ENCODE measurements at regions not wholly inside any gene's neighbourhood (a gene's known extent, or its start where the extent isn't known, plus 50 kb on each side); places are given as distances from the start of the nearest gene placed in this dataset.
"Not testable (repeated sequence)": the region's sequence is repeated elsewhere in the genome, so short reads cannot be mapped to it uniquely, and the experiment has no call there.

GRCh38 chr6:154598399-154598798, 87.9 kb upstream of the CNKSR3 start:
- DNase-seq (ENCODE audit: low spot score) = no peak

DNA sequence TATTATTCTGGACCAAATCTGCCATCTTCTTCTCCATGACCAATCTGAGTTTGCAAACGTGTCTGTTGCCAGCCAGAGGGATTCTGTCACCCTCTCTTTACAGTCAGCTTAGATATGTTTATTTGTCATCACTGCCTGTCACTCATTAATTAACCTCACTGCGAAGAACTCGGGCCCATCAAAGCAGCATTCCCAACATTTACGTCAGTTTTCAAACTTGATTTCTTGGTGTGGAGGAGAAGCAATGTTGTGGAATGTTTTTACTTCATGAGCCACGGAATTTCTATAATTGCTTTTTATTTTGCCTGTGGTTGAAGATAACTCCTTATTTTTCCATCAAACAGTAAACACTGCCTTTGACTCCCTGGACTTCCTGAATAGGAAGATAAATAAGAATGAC, 91.8 kb upstream of the CNKSR3 start:
- no peak for DNase-seq (ENCODE audit: low spot score)

- DNase-seq (ENCODE audit: low spot score) = no peak
These were observed 92.2 kb upstream of the CNKSR3 start for GRCh38 chr6:154602708-154603107.

DNA sequence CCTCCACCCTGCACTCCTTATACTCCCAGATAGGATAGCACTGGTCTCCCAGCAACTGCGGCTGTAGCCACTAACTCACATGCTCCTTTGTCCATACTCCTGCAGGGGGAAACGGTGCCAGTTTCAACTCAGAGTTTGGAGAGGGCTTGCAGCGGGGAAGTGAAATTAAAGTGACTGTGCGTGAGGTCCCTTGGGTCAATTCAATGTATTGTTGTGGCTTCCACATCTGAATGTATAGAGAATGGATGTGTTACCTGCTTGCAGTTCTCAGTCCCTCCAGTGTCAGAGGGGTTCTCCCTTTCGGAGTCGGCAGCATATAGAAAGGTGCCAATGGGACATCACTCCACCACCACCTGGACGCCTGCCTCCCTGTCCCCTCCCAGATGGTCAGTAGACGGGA, 93.6 kb upstream of the CNKSR3 start:
- no peak for DNase-seq (ENCODE audit: low spot score)

GRCh38 chr6:154605178-154605881, 94.8 kb upstream of the CNKSR3 start:
- DNase-seq (ENCODE audit: low spot score) = no peak

DNA sequence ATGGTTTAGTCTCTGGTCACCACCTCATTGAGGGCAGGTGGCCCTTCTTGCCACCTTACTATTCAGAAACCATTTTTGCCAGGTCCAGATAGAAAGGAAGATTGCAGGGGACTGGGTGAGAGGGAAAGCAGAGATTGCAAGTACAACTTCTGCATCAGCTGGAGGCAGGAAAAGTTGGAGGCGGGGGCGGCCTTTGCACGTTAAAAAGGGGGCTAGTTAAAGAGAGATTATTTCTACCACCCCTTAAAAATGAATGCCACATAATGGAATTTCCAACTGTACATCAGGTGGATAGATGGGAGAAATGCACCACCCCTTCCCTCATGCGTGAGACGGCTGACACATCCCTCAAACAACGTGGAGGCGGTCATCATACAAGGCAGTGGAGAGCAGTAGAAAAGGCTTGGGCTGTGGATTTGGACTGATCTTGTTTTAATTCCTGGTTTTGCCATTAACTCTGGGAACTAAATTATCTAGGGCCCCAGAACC, 95.4 kb upstream of the CNKSR3 start:
- no peak for DNase-seq (ENCODE audit: low spot score)

DNA sequence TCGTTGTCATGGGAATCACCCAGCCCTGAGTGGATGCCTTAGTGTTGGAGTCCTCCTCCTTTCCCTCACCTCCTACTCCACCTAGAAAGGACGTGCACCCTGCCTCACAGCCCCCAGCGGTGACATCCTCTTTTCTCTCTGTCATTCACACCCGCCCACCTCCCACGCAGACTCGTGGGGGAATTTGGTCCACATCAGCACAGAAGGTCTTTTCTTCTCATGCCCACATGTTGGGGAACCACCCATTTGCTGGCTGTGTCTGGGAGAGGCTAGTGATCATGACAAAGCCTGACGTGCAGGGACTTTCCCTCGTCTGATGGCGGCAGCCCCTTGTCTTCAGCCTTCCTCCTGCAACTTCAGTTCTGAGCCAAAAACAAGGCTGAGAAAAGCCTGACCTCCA, 96.0 kb upstream of the CNKSR3 start:
- no peak for DNase-seq (ENCODE audit: low spot score)

GRCh38 chr6:154606860-154607259, 96.4 kb upstream of the CNKSR3 start:
- DNase-seq (ENCODE audit: low spot score) = no peak

GRCh38 chr6:154611241-154611640, 100.8 kb upstream of the CNKSR3 start:
- DNase-seq (ENCODE audit: low spot score) = no peak

GRCh38 chr6:154611847-154612246, 101.4 kb upstream of the CNKSR3 start:
- DNase-seq (ENCODE audit: low spot score) = no peak

DNA sequence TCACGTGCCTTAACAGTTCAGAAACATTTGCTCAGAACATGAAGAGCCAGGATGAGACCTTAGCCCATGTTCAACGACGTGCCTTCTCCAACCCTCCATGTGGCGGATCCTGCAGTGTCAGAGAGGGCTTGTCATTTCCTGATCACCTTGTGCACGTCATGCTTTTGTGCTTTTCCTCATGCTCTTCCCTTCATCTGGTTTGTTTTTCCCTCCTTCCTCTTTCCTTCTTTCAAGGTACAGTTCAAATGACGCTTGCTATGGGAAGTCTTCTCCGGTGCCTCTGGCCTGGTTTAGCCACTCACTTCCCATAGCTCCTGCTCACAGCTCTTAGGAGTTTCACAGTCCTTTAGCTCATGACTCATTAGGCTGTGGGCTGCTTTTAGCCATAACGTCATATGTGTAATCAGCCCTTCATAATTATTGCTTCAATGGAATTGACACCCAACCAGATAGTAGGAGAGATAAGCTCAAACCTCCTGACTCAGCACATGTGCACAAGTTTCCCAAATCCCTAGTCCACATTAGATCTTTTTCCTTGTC, 102.7 kb upstream of the CNKSR3 start:
- DNase-seq (ENCODE audit: low spot score) = no peak

DNA sequence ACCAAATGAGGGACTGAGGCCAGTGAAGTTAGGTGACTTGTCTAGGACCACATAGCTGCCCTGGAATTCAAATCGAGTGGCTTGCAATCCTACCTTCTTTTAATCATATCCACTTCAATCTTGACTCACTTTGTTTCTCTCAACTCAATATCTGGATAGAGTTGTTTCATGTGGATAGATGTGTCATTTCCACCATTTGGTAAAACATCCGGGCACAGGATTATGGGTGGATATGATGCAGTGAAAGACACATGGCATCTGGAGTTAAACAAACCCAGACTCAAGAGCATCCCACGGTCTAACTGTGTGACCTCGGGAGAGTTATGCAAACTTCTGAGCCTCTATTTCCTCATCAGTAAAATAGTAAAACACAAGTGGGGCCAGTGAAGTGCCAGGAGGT, 103.6 kb upstream of the CNKSR3 start:
- DNase-seq (ENCODE audit: low spot score) = no peak

- no peak for DNase-seq (ENCODE audit: low spot score)
These were observed 104.2 kb upstream of the CNKSR3 start for GRCh38 chr6:154614641-154615040.

DNA sequence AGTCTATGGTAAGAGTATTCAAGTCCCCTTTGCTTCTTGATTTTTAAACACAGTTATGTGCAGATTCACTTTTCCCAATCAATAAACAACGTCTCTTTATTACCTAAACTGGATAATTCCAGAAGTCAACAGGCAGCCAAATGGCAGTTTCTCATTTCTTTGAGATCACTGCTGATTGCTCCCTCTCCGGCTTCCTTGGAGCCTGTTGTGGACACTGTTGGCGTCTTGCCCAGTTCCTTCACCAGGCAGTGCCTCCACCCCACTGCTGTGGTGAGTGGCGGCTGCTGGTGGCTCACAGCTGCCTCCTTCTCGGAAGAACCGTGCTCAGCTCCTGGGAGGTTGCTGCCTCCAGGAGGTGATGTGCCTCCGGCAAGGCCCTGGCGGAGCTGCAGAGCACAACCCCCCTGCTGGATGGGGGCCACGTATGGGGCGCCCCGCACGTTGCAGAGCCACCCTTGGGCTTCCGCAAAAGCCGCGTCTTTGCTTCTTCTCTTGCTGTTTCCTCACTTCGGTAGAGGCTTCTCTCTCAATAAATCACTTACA, 105.1 kb upstream of the CNKSR3 start:
- peak; percentile 88 for DNase-seq (ENCODE audit: low spot score)

DNA sequence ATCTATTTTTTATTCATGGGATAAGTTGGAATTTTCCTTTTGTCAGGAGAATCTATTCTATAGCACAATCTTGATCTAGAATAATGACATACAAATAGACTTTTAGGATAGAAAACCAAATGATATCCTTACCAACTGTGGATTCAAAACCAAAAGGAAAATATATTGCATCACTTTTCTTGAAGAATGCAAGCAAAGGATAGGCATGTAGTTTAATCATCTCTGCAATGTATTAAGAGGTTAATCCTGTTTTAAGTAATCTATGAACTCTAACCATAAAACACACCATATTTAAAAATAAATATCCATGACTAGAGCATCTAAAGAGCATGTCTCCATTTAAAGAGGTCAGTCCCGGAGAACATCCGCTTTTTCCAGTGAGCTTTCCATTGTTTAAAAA, 106.7 kb upstream of the CNKSR3 start:
- no peak for DNase-seq (ENCODE audit: low spot score)

DNA sequence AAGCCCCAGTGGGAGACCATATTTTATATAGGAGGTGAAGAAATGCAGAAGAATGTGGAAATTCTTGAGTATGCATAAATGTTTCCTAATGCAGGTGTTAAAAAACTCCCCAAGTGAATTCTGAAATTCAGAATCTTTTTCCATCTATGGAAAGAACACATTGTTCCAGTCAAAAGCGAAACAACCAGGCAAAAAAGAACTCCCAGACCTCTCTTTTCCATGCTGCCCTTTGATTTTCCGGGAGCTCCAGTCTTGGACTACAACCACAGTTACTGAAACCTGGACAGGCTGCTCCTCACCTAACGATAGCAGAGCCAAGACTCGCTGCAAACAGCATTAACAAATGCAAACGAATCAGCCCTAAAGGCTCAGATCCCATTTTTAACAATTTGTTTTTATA, 108.7 kb upstream of the CNKSR3 start:
- no peak for DNase-seq (ENCODE audit: low spot score)

GRCh38 chr6:154621686-154622085, 111.2 kb upstream of the CNKSR3 start:
- no peak for DNase-seq (ENCODE audit: low spot score)

DNA sequence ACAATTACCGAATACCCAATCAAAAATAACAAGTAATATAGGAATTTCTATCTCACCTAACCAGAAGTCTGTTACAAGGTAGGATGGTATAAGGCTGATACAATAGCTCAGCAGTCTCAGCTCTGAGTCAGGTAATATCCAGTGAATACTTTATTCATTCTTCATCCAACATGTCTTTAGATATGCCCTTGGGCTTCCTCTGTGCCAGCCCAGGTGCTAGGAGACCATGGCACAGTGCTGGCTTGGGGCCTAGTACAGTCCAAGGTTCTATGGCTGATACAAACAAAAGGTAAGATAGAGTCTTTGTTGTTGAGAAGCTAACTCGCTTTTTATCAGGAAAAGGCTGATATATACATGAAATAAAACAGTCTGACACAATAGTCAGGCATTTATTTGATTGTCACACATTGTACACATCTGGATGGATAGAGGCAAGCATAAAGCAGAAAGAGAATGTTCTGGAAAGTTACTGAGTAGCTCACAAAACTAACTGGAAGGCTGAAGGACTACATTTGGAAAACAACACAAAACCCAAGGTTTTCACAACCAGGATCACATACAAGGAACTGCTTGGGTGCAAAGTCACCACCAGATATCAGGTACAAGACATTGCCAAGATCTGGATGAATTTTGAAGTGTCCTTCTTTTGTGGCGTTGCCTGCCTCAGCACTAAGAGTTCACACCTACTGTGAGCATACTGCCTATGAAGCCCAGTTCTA, 110.4 kb upstream of the SCAF8 start:
- peak; percentile 24 for DNase-seq (ENCODE audit: low spot score)

GRCh38 chr6:154623391-154623790, 109.8 kb upstream of the SCAF8 start:
- DNase-seq (ENCODE audit: low spot score) = no peak

DNA sequence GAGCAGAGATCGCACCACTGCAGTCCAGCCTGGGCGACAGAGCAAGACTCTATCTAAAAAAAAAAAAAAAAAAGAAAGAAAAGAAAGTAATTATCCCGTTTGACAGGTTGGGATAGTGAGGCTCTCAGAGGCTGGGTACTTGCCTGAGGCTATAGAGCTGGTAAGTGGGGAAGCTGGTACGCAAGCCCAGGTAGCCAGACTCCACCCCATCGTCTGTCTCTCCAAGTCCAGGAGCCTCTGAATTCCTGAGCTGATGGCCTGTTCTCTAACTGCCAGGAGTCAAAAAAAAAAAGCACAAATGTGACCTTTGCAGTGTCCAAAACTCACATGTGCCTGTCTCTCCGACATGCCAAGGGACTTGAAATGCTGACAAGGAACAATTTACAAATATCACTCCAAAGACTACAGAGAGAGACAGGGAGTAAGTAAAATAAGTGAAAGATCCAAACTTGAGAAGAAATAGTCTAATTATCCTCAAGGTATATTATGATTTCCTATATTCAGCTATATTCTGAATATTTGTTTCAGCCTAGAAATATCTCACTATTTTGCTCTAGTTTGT, 109.1 kb upstream of the SCAF8 start:
- no peak for DNase-seq (ENCODE audit: low spot score)

DNA sequence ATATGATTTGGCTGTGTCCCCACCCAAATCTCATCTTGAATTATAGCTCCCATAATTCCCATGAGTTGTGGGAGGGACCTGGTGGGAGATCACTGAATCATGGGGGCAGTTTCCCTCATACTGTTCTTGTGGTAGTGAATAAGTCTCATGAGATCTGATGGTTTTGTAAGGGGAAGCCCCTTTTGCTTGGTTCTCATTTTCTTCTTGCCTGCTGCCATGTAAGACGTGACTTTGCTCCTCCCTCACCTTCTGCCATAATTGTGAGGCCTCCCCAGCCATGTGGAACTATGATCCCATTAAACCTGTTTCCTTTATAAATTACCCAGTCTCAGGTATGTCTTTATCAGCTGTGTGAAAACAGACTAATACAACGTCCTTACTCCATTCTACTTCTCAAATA, 108.5 kb upstream of the SCAF8 start:
- DNase-seq (ENCODE audit: low spot score) = not testable (repeated sequence)

DNA sequence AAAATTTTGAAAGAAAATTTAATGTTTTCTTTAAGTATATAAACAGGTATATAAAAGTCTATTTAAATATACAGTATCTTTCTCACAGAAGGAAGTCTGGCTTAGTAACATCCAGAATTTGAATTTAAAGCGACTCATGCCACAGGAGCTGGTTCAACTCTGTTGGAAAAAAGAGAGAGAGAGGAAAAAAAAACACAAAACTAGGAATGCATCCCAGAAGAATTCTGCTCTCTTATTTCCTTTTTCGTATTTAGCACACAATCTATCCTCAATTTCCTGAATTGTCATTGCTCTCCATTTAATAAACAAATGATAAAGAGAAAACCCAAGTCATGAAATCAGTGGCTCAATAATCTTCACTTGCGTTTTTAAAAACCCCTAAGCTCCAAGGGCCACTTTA, 107.5 kb upstream of the SCAF8 start:
- DNase-seq (ENCODE audit: low spot score) = no peak

DNA sequence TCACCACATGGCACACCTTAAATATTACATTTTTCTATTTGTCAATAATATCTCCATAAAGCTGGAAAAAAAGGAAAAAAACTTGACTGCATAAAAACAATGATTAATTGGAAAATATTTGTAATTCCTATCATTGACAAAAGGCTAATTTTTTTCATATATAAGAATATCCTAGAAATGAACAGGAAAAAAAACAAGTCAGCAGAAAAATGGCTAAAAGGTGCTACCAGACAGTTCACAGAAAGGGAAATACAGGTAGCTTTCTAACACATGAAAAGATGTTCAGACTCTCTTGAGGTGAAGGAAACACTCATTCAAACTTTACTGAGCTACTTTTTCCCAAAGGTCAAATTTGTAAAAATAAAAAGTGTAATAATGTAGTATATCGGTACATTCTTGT, 104.1 kb upstream of the SCAF8 start:
- DNase-seq (ENCODE audit: low spot score) = no peak

All from mucosa of gallbladder (tissue), 1 donor.